Naive thymus-derived CD8-positive, alpha-beta T cell (primary cell): ENCODE measurements at regions not wholly inside any gene's neighbourhood (a gene's known extent, or its start where the extent isn't known, plus 50 kb on each side); places are given as distances from the start of the nearest gene placed in this dataset.

Experiments
- ATAC-seq, 2 donors: fragments of 150-1000 bp; cut with Tn5 transposase in 1 of 2; sonication (Bioruptor Pico), chemical (Tn5 transposase) in 1 of 2; 1 replicate in 1 of 2; 2 replicates in 1 of 2; pipeline ENCODE4 v1.10.0; 2021; ENCODE audit warnings: mild to moderate bottlenecking in 2 of 2, moderate library complexity in 2 of 2
- POLR2A ChIA-PET: fragments of 350-600 bp; sonication (Branson Sonifier 250); formaldehyde crosslinking; loops from one replicate; lab custom pipeline; 2021; ENCODE audit warnings: antibody characterized with exemption; lab: Charles Lee
- DNase-seq, 10 donors: peaks; one replicate each; pipeline versions ENCODE4 v3.0.0 to v3.0.0-alpha.2; 2020 to 2022
- H3K27ac Mint-ChIP-seq, 10 donors: one replicate each; pipeline ENCODE4 v1.8.0; 2020 to 2022; ENCODE audit warnings: mild to moderate bottlenecking in 10 of 10, mixed read lengths in 10 of 10, moderate library complexity in 4 of 10, inconsistent platforms in 1 of 10
- H3K27me3 Mint-ChIP-seq, 5 donors: one replicate each; pipeline ENCODE4 v1.8.0; 2021 to 2022; ENCODE audit warnings: mixed read lengths in 5 of 5
- H3K36me3 Mint-ChIP-seq, 3 donors: one replicate each; pipeline ENCODE4 v1.8.0; 2020 to 2022; ENCODE audit warnings: mixed read lengths in 3 of 3, mild to moderate bottlenecking in 2 of 3, inconsistent platforms in 1 of 3
- H3K4me1 Mint-ChIP-seq, 4 donors: one replicate each; pipeline ENCODE4 v1.8.0; 2021 to 2022; ENCODE audit warnings: mixed read lengths in 4 of 4
- H3K4me3 Mint-ChIP-seq, 10 donors: one replicate each; pipeline ENCODE4 v1.8.0; 2020 to 2022; ENCODE audit warnings: mild to moderate bottlenecking in 10 of 10, mixed read lengths in 10 of 10, moderate library complexity in 6 of 10, inconsistent platforms in 1 of 10
- H3K9me3 Mint-ChIP-seq, 9 donors: one replicate each; pipeline ENCODE4 v1.8.0; 2020 to 2022; ENCODE audit warnings: mixed read lengths in 9 of 9, mild to moderate bottlenecking in 3 of 9, inconsistent platforms in 1 of 9, moderate library complexity in 1 of 9

DNA sequence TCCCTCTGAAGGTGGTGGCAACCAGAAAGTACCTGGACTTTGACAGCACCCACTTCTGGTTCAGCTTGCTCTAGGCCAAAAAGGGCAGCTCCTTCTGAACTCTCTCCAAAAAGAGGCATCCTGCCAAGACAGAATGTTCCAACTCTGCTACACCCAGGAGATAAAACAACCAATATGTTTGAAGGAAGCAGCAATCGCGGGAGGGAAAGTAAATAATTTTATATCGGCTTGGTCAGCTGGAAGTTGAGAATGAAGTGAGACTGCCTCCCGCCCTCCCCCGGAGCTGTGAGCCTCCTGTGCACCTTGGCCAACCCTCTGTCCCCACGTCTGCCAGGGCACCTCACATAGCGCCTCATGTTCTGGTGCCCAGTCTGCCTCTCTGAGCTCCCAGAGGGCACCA lies 130.3 kb upstream of the ATP1A1 start:
- POLR2A ChIA-PET, result interaction anchor here (0.5 kb wide), 1 partner anchor 92 kb away, joined by 3 read pairs; no protein-coding TSS in a partner anchor
- peak overlapping the region in 4 of 10 donors; percentile 51 to 78 (median 68) for H3K27ac Mint-ChIP-seq
- DNase-seq, result no peak
- ATAC-seq, result no peak
- H3K4me1 Mint-ChIP-seq, result peaks cover 9 to 25% (median 17%) of the 10 kb centered on the region in 4 donors
- peaks cover 0 to 1% (median 0%) of the 10 kb centered on the region in 5 donors for H3K27me3 Mint-ChIP-seq
- H3K4me3 Mint-ChIP-seq, result peak overlapping the region in 1 of 10 donors; percentile 25
- H3K36me3 Mint-ChIP-seq, result no peaks in the 10 kb centered on the region
- H3K9me3 Mint-ChIP-seq, result no peaks in the 10 kb centered on the region

GRCh38 chr1:116243333-116244054 lies 129.6 kb upstream of the ATP1A1 start:
- peak overlapping the region in 5 of 10 donors; percentile 49 to 78 (median 58) for H3K27ac Mint-ChIP-seq

DNA sequence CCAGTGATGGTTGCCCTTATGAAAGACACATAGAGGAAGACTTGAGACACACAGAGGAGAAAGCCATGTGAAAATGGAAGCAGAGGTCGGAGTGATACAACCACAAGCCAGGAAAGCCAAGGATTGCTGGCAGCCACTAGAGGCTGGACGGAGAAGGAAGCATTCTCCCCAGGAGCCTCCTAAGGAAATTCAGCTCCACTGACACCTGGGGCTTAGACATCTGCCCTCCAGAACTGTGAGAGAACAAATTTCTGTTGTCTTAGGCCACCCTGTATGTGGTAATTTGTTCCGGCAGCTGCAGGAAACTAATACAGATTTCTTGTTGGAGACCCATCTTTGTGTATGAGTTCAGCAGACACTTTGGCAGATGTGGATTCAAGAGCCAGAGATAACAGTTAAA lies 126.9 kb upstream of the ATP1A1 start:
- Mint-ChIP-seq H3K27ac (no peak overlapping the region), H3K4me1 (peaks cover 9 to 23% (median 17%) of the 10 kb centered on the region in 4 donors), H3K27me3 (no peaks in the 10 kb centered on the region), H3K9me3 (peaks cover 0 to 4% (median 0%) of the 10 kb centered on the region in 9 donors), H3K4me3 (no peak overlapping the region), H3K36me3 (no peaks in the 10 kb centered on the region)
- POLR2A ChIA-PET, result no interaction called here
- ATAC-seq (no peak), DNase-seq (no peak)

More at GRCh38 chr1:116243333-116244054, 129.6 kb upstream of the ATP1A1 start:
- POLR2A ChIA-PET, result no interaction called here
- ATAC-seq, result no peak
- Mint-ChIP-seq H3K4me3 (peak overlapping the region in 1 of 10 donors; percentile 25), H3K36me3 (no peaks in the 10 kb centered on the region), H3K9me3 (no peaks in the 10 kb centered on the region), H3K4me1 (peaks cover 9 to 25% (median 18%) of the 10 kb centered on the region in 4 donors), H3K27me3 (peaks cover 0 to 1% (median 0%) of the 10 kb centered on the region in 5 donors)
- DNase-seq, result no peak

DNA sequence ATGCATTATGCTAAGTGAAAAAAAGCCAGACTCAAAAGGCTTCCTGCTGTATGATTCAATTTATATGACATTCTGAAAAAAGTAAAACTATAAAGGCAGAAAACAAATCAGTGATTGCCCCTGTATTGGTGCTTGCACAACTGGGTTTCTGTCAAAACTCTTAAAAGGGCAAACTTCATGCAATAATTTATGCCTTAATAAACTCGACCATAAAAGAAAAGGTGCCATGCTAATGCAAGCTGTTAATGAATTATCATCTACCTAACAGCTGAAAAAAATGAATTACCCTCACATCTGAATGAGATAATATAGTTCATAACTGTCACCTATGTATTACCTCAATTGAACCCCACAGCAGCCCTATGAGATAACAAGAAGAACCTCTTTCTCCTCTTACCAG lies 120.8 kb upstream of the ATP1A1 start:
- H3K4me3 Mint-ChIP-seq, result no peak overlapping the region
- peak overlapping the region in 1 of 10 donors; percentile 27 for H3K27ac Mint-ChIP-seq
- H3K9me3 Mint-ChIP-seq, result peaks cover 0 to 4% (median 0%) of the 10 kb centered on the region in 9 donors
- H3K4me1 Mint-ChIP-seq, result peaks cover 0 to 14% (median 5%) of the 10 kb centered on the region in 4 donors
- ATAC-seq (no peak), DNase-seq (no peak)
- no peaks in the 10 kb centered on the region for H3K36me3 Mint-ChIP-seq
- POLR2A ChIA-PET, result no interaction called here
- no peaks in the 10 kb centered on the region for H3K27me3 Mint-ChIP-seq

DNA sequence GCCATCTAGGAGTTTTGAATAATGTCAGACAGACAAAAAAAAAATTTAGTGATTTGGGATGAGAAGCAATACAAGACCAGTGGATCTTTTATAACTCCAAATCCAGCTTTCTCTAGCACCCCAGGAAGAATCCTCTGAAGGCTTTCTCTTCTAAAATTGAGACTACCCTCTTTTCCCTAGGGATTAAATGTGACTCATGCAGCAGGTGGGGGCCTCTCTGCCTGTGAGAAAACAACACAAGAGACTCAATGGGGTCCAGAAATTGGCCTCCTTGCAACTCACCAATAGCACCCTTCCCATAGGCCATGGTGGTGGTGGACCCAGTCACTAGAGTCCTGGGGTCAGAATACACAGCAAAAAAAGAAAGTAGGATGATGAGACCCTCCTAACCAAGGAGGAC lies 120.3 kb upstream of the ATP1A1 start:
- DNase-seq (no peak), ATAC-seq (no peak)
- Mint-ChIP-seq H3K4me3 (no peak overlapping the region), H3K36me3 (no peaks in the 10 kb centered on the region), H3K4me1 (peaks cover 0 to 14% (median 5%) of the 10 kb centered on the region in 4 donors), H3K9me3 (peaks cover 0 to 4% (median 0%) of the 10 kb centered on the region in 9 donors), H3K27ac (peak overlapping the region in 1 of 10 donors; percentile 69), H3K27me3 (no peaks in the 10 kb centered on the region)
- POLR2A ChIA-PET, result no interaction called here

GRCh38 chr1:116253566-116254382 lies 119.3 kb upstream of the ATP1A1 start:
- no peak overlapping the region for H3K4me3 Mint-ChIP-seq
- DNase-seq, result no peak
- H3K4me1 Mint-ChIP-seq, result peaks cover 0 to 17% (median 6%) of the 10 kb centered on the region in 4 donors
- no peaks in the 10 kb centered on the region for H3K27me3 Mint-ChIP-seq
- POLR2A ChIA-PET, result no interaction called here
- no peak for ATAC-seq
- peaks cover 0 to 4% (median 0%) of the 10 kb centered on the region in 9 donors for H3K9me3 Mint-ChIP-seq
- no peaks in the 10 kb centered on the region for H3K36me3 Mint-ChIP-seq
- H3K27ac Mint-ChIP-seq, result no peak overlapping the region

- Mint-ChIP-seq H3K4me1 (peaks cover 6 to 20% (median 11%) of the 10 kb centered on the region in 4 donors), H3K9me3 (peaks cover 0 to 4% (median 0%) of the 10 kb centered on the region in 9 donors), H3K27ac (no peak overlapping the region), H3K27me3 (no peaks in the 10 kb centered on the region), H3K4me3 (no peak overlapping the region), H3K36me3 (no peaks in the 10 kb centered on the region)
- POLR2A ChIA-PET, result interaction anchor here (1.2 kb wide), 1 partner anchor 163 kb away, joined by 4 read pairs; no protein-coding TSS in a partner anchor
- DNase-seq (no peak), ATAC-seq (no peak)
Observed at GRCh38 chr1:116254776-116255175, 118.3 kb upstream of the ATP1A1 start.

GRCh38 chr1:116255486-116256285 lies 117.4 kb upstream of the ATP1A1 start:
- ATAC-seq, result no peak
- Mint-ChIP-seq H3K27me3 (no peaks in the 10 kb centered on the region), H3K36me3 (no peaks in the 10 kb centered on the region), H3K9me3 (no peaks in the 10 kb centered on the region), H3K27ac (peak overlapping the region in 1 of 10 donors; percentile 73), H3K4me3 (no peak overlapping the region), H3K4me1 (peaks cover 9 to 24% (median 13%) of the 10 kb centered on the region in 4 donors)
- POLR2A ChIA-PET, result interaction anchor here (1.2 to 1.3 kb wide), 2 partner anchors 13 to 162 kb away, joined by 3 to 4 read pairs; no protein-coding TSS in a partner anchor
- DNase-seq, result no peak

DNA sequence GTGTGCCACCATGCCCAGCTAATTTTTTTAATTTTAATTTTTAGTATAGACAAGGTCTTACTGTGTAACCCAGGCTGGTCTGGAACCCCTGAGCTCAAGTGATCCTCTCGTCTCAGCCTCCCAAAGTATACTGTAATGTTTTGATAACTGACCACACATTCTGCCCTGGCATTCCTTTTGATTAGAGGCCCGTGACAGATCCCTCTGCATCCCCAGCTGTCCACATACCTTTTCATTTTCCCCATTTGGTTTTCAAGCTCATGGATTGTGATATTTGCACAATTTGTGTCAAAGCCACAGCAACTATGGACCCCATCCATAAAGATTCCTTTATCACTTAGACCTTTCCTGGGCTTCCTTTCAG lies 116.8 kb upstream of the ATP1A1 start:
- Mint-ChIP-seq H3K36me3 (no peaks in the 10 kb centered on the region), H3K4me1 (peaks cover 11 to 30% (median 15%) of the 10 kb centered on the region in 4 donors), H3K27me3 (no peaks in the 10 kb centered on the region), H3K27ac (peak overlapping the region in 1 of 10 donors; percentile 59), H3K9me3 (no peaks in the 10 kb centered on the region), H3K4me3 (no peak overlapping the region)
- DNase-seq (no peak), ATAC-seq (no peak)
- POLR2A ChIA-PET, result interaction anchor here (1.3 kb wide), 1 partner anchor 12 kb away, joined by 3 read pairs; no protein-coding TSS in a partner anchor

GRCh38 chr1:116256875-116257274 lies 116.2 kb upstream of the ATP1A1 start:
- POLR2A ChIA-PET, result interaction anchor here (1.3 kb wide), 1 partner anchor 11 kb away, joined by 3 read pairs; no protein-coding TSS in a partner anchor
- H3K27me3 Mint-ChIP-seq, result no peaks in the 10 kb centered on the region
- peaks cover 14 to 35% (median 18%) of the 10 kb centered on the region in 4 donors for H3K4me1 Mint-ChIP-seq
- H3K27ac Mint-ChIP-seq, result peak overlapping the region in 1 of 10 donors; percentile 59
- H3K9me3 Mint-ChIP-seq, result no peaks in the 10 kb centered on the region
- no peaks in the 10 kb centered on the region for H3K36me3 Mint-ChIP-seq
- H3K4me3 Mint-ChIP-seq, result no peak overlapping the region
- no peak for DNase-seq
- no peak for ATAC-seq

GRCh38 chr1:116257341-116257767 lies 115.7 kb upstream of the ATP1A1 start:
- H3K27ac Mint-ChIP-seq, result no peak overlapping the region
- no peak overlapping the region for H3K4me3 Mint-ChIP-seq
- peaks cover 16 to 40% (median 20%) of the 10 kb centered on the region in 4 donors for H3K4me1 Mint-ChIP-seq
- H3K9me3 Mint-ChIP-seq, result no peaks in the 10 kb centered on the region
- H3K36me3 Mint-ChIP-seq, result no peaks in the 10 kb centered on the region
- ATAC-seq (no peak), DNase-seq (no peak)
- POLR2A ChIA-PET, result no interaction called here
- H3K27me3 Mint-ChIP-seq, result no peaks in the 10 kb centered on the region

DNA sequence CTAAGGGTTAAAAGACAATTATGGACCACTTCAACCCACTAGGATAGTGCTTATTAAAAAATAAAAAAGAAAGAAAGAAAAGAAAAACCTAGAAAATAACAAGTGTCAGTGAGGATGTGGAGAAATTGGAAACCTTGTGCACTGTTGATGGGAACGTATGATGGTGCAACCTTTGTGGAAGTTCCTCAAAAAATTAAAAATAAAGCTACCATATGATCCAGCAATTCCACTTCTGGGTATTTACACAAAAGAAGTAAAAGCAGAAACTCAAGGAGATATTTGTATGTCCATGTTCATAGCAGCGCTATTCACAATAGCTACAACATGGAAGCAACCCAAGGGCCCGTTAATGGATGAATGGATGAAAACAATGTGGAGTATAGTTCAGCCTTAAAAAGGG lies 115.2 kb upstream of the ATP1A1 start:
- POLR2A ChIA-PET, result no interaction called here

More for the DNA sequence above, 115.2 kb upstream of the ATP1A1 start:
- peaks cover 16 to 44% (median 23%) of the 10 kb centered on the region in 4 donors for H3K4me1 Mint-ChIP-seq
- DNase-seq (no peak), ATAC-seq (no peak)
- no peak overlapping the region for H3K4me3 Mint-ChIP-seq
- no peaks in the 10 kb centered on the region for H3K27me3 Mint-ChIP-seq
- no peaks in the 10 kb centered on the region for H3K36me3 Mint-ChIP-seq
- no peaks in the 10 kb centered on the region for H3K9me3 Mint-ChIP-seq
- no peak overlapping the region for H3K27ac Mint-ChIP-seq
